HG03571 (cell line): ENCODE measurements at regions not wholly inside any gene's neighbourhood (a gene's known extent, or its start where the extent isn't known, plus 50 kb on each side); places are given as distances from the start of the nearest gene placed in this dataset.
"Not testable (repeated sequence)": the region's sequence is repeated elsewhere in the genome, so short reads cannot be mapped to it uniquely, and the experiment has no call there.

ENCODE experiments used
- ATAC-seq: cut with Tn5 transposase; IDR thresholded peaks from one replicate; pipeline ENCODE4 v1.9.1; 2021; ENCODE audit not compliant: unreplicated experiment

DNA sequence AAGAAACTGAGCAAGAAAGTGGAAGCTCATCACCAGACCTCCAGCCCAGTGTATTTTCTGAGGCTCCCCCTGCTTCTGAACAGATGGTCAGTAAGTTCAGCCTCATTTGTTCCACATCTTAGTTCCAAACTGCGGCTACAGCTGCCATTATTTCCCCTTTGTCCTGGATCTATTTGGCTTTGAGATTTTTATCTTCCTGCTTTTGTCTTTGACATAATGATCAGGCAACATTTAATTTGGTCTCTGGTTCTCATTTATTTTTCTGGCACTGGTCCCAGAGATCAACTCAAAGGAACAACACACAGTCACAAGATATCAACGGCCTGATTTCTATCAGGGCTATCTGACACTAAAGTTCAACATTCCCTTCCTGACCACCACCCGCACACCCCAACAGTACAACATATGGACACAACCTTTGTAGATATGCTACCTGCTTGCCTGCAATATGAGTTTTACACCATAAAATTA lies 137.5 kb downstream of the FAM76B start:
- ATAC-seq, result no peak

DNA sequence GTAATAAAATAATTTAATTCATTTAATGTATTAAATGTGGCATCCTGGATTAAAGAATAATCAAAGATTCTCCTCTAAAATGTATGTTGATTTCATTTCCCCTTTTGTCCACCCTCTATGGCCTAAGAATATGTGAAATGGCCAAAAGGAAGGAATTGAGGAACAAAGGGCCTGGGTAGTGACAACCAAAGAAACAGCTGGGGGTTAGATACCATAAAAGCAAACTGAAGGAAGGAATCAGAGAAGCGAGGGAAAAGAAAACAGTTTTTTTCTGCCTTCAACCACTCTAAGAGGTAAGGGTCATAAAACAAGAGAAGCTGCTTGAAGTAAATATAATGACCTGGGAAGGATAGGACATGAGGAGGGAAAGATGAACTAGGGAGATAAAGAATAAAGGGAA lies 139.3 kb downstream of the FAM76B start:
- ATAC-seq, result no peak

DNA sequence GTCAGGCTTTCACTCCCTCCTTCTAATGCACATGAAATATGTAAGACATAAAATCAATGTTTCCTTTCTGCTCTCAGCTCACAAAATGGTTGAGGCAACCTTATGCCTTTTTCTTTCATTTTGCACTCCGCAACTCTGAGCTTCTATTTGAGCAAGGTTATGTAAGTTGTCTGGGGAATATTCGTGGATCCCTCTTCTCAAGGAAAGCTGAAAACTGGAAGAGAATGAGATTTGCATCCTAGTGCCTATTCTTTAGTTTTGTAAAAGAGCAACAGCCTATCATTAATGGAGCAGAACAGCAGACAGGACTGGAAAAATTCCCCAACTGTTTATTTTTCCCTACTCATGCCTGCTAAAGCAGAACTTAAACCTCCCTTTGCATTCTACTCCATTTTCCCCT lies 141.7 kb downstream of the FAM76B start:
- ATAC-seq, result no peak

DNA sequence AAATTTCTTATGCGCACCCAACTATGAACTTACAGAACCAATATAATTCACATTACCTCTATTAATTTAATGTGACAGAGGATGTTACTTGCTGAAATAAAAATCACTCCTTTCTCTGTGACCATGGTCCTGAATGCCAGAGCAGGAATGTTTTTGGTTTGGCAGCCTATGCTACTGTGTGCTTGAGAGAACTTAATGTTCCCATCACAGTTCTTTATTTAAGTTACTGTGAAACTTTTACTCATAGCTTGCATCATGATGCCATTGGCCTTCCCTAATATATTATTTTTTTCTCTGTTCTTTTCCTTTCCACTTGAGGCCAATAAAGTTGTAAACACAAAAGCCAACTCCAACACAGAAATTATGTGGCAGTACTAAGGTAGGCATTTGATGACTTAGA lies 142.2 kb downstream of the FAM76B start:
- no peak for ATAC-seq

DNA sequence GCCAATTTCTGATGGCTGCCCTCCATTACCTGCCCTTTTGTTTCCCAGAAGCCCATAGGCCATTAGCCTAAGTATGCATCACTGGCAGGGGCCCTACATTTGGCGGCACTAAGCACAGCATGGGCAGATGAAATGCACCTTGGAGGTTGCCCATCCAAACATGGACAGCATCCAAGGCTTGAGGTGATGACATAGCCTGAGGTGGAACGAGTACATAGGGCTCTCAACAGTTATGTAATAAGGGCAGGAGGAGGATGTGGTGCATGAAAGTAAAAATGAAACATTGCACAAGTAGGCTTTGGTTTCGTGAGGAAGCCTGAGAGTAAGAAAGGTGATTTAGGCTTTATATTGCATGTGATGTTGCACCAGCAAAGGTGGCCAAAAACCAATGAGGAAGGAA lies 148.1 kb downstream of the FAM76B start:
- ATAC-seq, result peak; percentile 95

- no peak for ATAC-seq
These were observed 151.1 kb downstream of the FAM76B start for GRCh38 chr11:95638501-95638900.

DNA sequence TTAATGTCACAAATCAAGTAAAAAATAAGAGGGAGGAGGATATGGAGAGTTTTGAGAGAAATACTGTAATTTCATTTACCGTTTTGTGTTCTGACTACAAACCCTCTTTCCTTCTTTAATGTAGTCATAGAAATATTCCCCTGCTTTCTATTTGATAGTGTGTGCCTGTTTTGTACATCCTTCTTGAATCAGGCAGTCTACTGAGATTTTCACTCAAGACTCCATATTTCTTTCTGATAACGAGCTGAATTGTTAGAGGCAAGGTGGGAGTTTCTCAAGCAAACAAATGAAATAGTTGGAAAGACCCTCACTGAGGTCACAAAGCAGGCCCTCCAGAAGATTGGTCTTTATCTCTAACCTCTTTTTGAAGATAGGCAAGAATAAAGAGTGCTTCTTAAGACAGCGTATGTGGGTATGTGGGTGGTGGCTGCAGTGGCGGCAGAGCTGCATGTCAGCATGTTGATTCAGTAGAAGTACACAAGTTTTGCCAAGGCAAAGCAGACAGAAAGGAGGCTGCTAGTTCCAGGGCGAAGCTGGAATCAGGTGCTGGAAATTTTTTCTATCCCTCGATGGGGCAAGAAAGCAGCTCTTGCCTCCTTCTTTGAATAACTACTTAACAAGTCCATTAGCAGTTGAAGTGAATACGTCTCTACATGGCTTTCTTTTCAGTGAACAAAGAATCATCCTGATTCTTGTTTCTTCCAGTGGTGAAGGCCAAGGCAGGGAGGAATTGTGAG lies 164.2 kb downstream of the FAM76B start:
- ATAC-seq, result no peak

DNA sequence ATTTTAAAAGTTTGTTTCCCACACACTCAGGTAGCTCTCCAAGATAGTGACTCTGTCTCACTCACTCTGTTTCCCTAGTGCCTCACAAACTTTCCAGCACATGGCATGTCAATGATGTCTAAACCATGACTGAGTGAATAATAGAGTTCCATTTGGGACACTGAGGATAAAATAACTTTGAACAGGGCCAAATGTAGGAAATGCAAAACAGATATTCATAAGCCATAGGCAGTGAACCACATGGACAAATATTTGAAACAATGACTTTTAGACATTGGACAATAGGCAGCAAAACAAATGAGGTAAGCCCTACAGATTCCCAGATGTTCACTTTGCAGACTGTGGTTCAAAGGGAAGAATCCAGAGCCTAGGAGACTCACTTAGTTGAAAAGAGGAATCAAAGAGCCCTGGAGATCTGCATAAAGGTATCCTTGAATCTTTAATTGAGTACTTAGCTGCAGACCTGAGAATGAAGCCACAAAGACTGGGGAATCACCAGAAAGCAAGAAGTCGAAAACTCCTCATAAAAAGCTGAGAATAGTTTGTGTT lies 173.3 kb downstream of the FAM76B start:
- ATAC-seq, result no peak

DNA sequence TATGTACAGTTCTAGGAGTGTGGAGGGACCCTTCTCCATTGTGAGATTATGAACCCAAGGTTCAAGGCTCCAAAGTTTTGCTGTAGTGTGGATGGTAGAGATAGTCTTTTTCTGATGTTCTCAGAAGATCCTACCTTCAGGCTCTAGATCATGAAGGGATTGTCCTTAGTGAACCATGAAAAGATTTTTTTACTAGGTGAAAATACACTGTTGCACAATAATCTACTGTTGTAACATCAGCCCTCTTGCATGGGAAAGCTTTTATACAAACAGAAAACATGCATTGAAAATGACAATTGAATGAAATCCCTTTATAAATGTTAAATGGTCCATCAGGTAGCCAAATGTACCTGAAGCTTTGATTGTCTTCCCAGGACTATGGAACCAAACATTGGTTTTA lies 177.8 kb downstream of the FAM76B start:
- ATAC-seq, result no peak

DNA sequence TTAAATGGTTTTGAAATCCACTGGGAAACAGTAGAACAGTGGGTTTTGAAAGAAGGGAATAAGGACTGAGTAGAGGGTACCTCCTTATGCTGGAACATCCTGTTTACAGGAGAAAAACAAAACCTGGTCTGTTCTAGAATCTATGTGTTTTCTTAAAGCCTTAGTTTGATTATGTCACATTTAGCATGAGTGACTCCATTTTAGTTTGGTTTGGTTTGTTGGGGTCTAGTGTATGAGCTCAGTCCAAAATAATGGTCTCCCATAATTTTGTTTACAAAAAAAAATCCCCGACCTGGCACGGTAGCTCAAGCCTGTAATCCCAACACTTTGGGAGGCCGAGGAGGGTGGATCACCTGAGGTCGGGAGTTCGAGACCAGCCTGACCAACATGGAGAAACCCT lies 179.4 kb downstream of the FAM76B start:
- ATAC-seq, result not testable (repeated sequence)

GRCh38 chr11:95608093-95608492 lies 181.5 kb downstream of the FAM76B start:
- ATAC-seq, result no peak

DNA sequence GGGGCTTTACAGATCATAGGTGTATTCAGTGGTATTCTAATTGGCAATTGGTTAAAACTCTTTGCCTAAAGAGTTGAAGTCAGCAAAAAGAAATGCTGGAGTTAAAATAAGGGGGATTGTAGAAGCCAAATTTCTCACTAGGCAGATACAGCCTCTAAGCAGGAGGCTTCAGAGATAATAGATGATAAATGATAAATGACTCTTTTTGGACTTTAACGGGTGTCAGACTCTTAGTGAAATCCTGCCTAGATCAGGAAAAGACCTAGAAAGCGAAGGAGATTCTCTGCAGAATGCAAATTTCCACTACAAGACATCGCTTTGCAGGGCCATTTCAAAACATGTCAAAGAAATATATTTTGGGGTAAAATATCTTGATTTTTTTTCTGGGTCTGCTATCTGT lies 182.8 kb downstream of the FAM76B start:
- no peak for ATAC-seq

DNA sequence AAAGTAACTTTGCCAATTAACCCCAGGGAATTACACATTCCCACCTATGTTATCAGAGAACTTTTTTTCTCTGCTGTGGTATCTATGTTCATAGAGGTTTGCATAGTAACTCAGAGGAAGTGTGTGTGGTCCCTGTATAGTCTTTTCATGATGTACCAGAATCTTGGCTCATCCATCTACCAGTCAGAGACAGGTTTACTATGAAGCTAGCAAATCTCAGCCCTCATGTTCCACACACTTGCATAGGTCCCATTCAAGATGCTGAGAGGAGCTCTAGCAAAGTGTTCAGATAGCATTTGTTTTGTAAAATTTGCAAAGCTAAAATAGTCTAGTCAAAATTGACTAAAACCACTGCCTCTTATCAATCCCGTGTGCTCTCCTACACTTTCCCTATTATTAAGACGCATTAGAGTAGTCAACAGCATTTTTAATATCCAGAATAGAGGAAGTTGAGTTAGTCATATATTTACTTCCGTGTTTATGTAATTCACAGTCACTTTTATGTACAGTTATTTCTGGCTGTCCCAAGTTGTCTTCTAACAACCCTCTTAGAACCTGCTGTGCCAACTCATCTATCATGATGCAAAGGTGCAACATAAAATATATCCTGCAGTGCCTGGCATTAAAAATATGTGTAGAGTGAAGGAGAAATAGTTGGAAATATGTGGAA lies 184.2 kb downstream of the FAM76B start:
- ATAC-seq, result no peak

DNA sequence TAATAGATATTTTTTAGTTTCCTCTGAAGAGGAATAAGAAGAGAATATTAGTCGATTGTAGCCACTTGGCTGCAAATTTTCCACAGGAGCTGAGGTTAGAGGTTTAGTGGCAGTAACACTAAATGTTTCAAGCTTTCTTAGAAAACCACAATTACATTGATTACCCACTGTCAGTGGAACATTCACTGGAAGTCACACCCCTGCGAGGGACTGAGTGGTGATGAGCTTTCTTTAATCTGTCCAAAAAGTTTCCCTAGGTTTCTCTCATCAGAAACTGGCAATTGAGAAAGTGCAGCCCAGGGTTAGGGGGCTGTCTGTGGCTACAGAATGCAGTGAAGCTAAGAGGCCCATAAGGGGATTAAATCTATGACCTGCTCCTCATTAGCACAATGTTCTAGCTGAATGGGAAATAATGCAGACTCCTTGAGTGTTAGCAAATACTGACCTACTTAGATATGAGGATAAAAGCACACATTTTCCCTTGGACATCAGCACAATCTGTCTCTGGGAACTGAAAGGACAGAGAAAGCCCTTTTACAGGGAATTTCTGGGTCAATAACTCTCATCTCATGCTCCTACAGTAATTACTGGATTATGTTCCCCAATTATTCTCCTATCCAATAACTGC lies 189.5 kb downstream of the FAM76B start:
- ATAC-seq, result no peak

DNA sequence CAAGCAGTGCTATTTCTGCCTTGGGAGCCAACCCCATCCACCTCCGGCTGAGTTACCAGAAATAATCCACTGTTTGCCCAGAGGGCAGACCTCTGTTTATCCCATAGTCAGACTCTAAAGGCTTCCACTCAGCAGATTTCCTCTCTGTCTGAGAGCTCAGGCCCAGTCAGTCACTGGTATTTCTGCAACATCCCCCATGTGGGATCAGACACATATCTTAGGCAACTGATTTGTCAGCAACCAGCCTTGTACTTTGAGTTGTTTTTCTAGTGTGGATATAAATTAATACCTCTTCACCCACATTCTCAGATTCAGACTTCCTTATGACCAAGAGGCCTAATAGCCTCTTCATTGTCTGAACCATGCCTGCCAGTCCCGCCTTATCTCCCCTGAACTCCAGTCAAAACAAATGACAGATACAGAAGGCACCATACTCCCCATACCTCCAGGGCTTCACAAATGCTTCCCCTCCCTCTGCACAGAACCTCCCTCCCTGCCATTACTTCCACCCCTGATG lies 193.6 kb downstream of the FAM76B start:
- ATAC-seq, result no peak

DNA sequence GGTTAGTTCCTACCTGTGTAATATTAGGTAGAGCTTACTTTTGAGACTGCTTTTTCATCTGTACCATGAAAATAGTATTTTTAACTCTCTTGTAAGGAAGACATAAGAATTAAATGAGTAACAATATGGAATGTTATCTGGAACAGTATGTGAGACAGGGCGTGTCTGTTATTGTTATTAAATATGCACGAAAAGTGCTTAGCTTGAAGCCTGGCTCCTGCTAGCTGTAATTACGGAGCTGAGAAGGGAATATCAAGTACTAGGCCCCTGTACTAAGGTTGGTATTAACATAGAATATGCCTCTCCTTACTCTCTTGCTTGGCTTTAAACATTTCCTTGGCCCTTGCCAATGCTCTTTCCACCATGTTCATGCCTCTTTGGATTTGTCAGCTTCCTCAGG lies 194.0 kb downstream of the FAM76B start:
- no peak for ATAC-seq

- no peak for ATAC-seq
These were observed 196.5 kb downstream of the FAM76B start for GRCh38 chr11:95593111-95593510.

DNA sequence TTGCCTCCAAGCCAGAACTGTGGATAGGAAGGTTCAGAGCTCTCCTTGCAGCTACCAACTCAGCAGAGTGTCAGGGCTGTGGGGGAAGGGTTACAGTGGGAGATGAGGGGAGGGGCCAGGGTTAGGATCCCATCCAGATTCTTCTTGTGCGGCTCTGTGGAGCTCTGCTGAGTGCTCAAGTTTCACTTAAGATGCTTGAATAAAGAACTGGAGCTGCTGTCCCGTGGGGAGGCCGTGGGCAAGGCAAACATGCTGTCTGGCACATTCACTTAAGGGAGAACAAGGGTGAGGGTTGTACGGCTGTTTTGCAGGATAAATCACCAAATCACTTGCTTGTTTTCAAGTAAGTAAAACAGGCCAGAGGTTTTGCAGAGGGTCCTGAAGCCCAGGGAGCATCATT lies 197.1 kb downstream of the FAM76B start:
- ATAC-seq, result no peak

- no peak for ATAC-seq
These were observed 199.5 kb downstream of the FAM76B start for GRCh38 chr11:95589893-95590612.

DNA sequence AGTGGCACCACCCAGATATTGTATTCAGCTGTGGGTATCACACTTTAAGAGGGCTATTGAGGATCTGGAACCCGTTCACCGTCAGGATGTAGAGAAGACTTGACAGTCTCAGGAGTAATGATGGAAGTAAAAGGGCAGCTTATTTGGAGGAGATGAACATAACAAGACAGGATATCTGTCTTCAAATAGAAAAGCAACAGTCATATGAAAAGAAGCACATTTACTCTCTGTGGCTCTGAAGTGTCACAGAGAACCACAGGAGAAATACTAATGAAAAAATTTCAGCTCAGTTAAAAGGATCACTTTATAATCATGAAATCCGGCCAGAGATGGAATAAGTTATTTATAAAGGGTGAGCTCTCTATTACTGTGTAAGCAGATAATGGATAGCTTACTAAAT lies 200.8 kb downstream of the FAM76B start:
- ATAC-seq, result no peak

GRCh38 chr11:95586661-95587060 lies 202.9 kb downstream of the FAM76B start:
- ATAC-seq, result no peak
